GM12878 (cell line): ENCODE measurements at regions not wholly inside any gene's neighbourhood (a gene's known extent, or its start where the extent isn't known, plus 50 kb on each side); places are given as distances from the start of the nearest gene placed in this dataset.

Experiments used
- ATAC-seq: fragments of 200-7000 bp; cut with Tn5 transposase; 3 replicates; pipeline ENCODE4 v1.9.1; 2020; ENCODE audit warnings: mild to moderate bottlenecking, moderate library complexity
- BruUV-seq: library from RNA; stranded (reverse); fragments of 400-500 nt; replicated peaks from 2 replicates; lab custom pipeline; 2021; lab: Mats Ljungman, UMichigan
- CTCF ChIA-PET: fragments of 300-600 bp; sonication (Branson Sonifier 250); formaldehyde crosslinking; extraction: SDS; loops from one replicate; lab custom pipeline; 2021; ENCODE audit warnings: inconsistent platforms; lab: Yijun Ruan, JAX
- POLR2A ChIA-PET: fragments of 350-600 bp; formaldehyde crosslinking; extraction: SDS; loops from one replicate; lab custom pipeline; 2021; ENCODE audit warnings: inconsistent platforms; lab: Charles Lee
- RAD21 ChIA-PET: fragments of 300-600 bp; sonication (Branson Sonifier 250); formaldehyde crosslinking; loops from one replicate; lab custom pipeline; 2023; ENCODE audit warnings: antibody characterized with exemption; ENCODE audit not compliant: unreplicated experiment; lab: Charles Lee
- SMC1A ChIA-PET: fragments of 300-600 bp; sonication (Branson Sonifier 250); formaldehyde crosslinking; loops from one replicate; lab custom pipeline; 2023; ENCODE audit not compliant: unreplicated experiment, uncharacterized antibody; lab: Charles Lee
- DNase-seq: peaks from one replicate; pipeline ENCODE4 v3.0.0-alpha.2; 2011; ENCODE audit warnings: low read depth, low spot score
- FAIRE-seq: peaks from 3 replicates; lab custom pipeline; 2011; peaks lifted over from hg19 to GRCh38; lab: Jason Lieb, UNC
- H2AFZ ChIP-seq: 2 replicates; pipeline ENCODE4 v1.6.0; 2011; ENCODE audit warnings: low read depth, low read length, control low read depth; ENCODE audit not compliant: control insufficient read depth
- H3K27ac ChIP-seq: 2 replicates; pipeline ENCODE4 v1.5.1; 2011; ENCODE audit warnings: control low read depth; ENCODE audit not compliant: control insufficient read depth, insufficient read depth
- H3K27me3 ChIP-seq, 2 experiments: replicated peaks in 1 of 2; 2 replicates each; pipeline versions ENCODE4 v1.6.0 to v1.6.1; 2011; ENCODE audit warnings: low read length in 1 of 2; ENCODE audit not compliant: control insufficient read depth in 2 of 2, insufficient read depth in 2 of 2
- H3K36me3 ChIP-seq, 2 experiments: 2 replicates each; pipeline ENCODE4 v1.5.1; 2011; ENCODE audit warnings: low read length in 1 of 2; ENCODE audit not compliant: control insufficient read depth in 2 of 2, insufficient read depth in 2 of 2
- H3K4me1 ChIP-seq: 2 replicates; pipeline ENCODE4 v1.6.1; 2011; ENCODE audit warnings: mild to moderate bottlenecking, low read length, moderate library complexity, mixed read lengths; ENCODE audit not compliant: control insufficient read depth, insufficient read depth
- H3K4me2 ChIP-seq: 2 replicates; pipeline ENCODE4 v1.6.0; 2011; ENCODE audit warnings: control low read depth; ENCODE audit not compliant: control insufficient read depth, insufficient read depth
- H3K4me3 ChIP-seq: fragments of 200-600 bp; sonication (generic); 2 replicates; pipeline ENCODE4 v1.5.1; 2016
- H3K79me2 ChIP-seq: 2 replicates; pipeline ENCODE4 v1.6.0; 2011; ENCODE audit warnings: low read length; ENCODE audit not compliant: control insufficient read depth, insufficient read depth
- H3K9ac ChIP-seq: 2 replicates; pipeline ENCODE4 v1.8.0; 2011; ENCODE audit warnings: low read length, control low read depth, mixed read lengths; ENCODE audit not compliant: control insufficient read depth, insufficient read depth
- H3K9me3 ChIP-seq: replicated peaks from 3 replicates; pipeline ENCODE4 v1.5.1; 2011; ENCODE audit warnings: mild to moderate bottlenecking, low read length; ENCODE audit not compliant: control insufficient read depth, insufficient read depth
- H4K20me1 ChIP-seq: 2 replicates; pipeline ENCODE4 v1.6.0; 2011; ENCODE audit not compliant: control insufficient read depth, insufficient read depth
- ATF7 ChIP-seq: fragments of 450-650 bp; IDR thresholded peaks from 2 replicates; pipeline ENCODE4 v1.6.1; 2016; ENCODE audit warnings: low read depth, mild to moderate bottlenecking
- HCFC1 ChIP-seq: fragments of 150-350 bp; IDR thresholded peaks from 2 replicates; pipeline ENCODE4 v1.6.1; 2014; ENCODE audit warnings: low read length
- IKZF2 ChIP-seq, 2 experiments: fragments of 450-650 bp; IDR thresholded peaks; 2 replicates each; pipeline ENCODE4 v1.6.1; 2017; ENCODE audit warnings: mild to moderate bottlenecking in 2 of 2, moderate library complexity in 2 of 2
- MEF2A ChIP-seq: IDR thresholded peaks from 2 replicates; pipeline ENCODE4 v1.6.1; 2011; ENCODE audit warnings: low read depth, mild to moderate bottlenecking, low read length, moderate library complexity; ENCODE audit not compliant: insufficient read depth
- MLLT1 ChIP-seq: fragments of 450-650 bp; IDR thresholded peaks from 2 replicates; pipeline ENCODE4 v1.6.1; 2016; ENCODE audit warnings: mild to moderate bottlenecking
- NR2F1 ChIP-seq: fragments of 450-650 bp; conservative IDR thresholded peaks from 2 replicates; pipeline ENCODE4 v1.6.1; 2017; ENCODE audit warnings: mild to moderate bottlenecking
- RAD21 ChIP-seq: IDR thresholded peaks from 2 replicates; pipeline ENCODE4 v1.6.1; 2011; ENCODE audit warnings: mild to moderate bottlenecking, low read depth, low read length, moderate library complexity; ENCODE audit not compliant: insufficient read depth
- RUNX3 ChIP-seq: IDR thresholded peaks from 2 replicates; pipeline ENCODE4 v1.6.1; 2012; ENCODE audit warnings: low read length, inconsistent platforms
- SIX5 ChIP-seq: IDR thresholded peaks from 2 replicates; pipeline ENCODE4 v1.6.1; 2011; ENCODE audit warnings: mild to moderate bottlenecking, low read depth, low read length, moderate library complexity; ENCODE audit not compliant: severe bottlenecking
- SMAD5 ChIP-seq: IDR thresholded peaks from 2 replicates; pipeline ENCODE4 v1.6.1; 2016; ENCODE audit warnings: antibody characterized with exemption, low read depth
- SUPT20H ChIP-seq: IDR thresholded peaks from 2 replicates; pipeline ENCODE4 v1.6.1; 2011; ENCODE audit warnings: low read depth, mild to moderate bottlenecking, low read length, moderate library complexity, borderline replicate concordance; ENCODE audit not compliant: control insufficient read depth
- WGBS: methylation state at CpG from one replicate; pipeline ENCODE4 v1.1.6; 2016; ENCODE audit warnings: low lambda C conversion rate; ENCODE audit not compliant: insufficient replicate concordance, insufficient coverage; ENCODE audit errors: missing lambda C conversion rate; 5-methylcytosine and 5-hydroxymethylcytosine counted together
- in situ Hi-C: fragments of 300-500 bp; cut with MboI; formaldehyde crosslinking; loops from 9 replicates; pipeline ENCODE4 v1.14.3; 2018; ENCODE audit warnings: mixed read lengths
- intact Hi-C: fragments of 100-400 bp; cut with micrococcal nuclease; formaldehyde crosslinking; loops from one replicate; pipeline ENCODE4 v1.14.2; 2022; ENCODE audit not compliant: unreplicated experiment

DNA sequence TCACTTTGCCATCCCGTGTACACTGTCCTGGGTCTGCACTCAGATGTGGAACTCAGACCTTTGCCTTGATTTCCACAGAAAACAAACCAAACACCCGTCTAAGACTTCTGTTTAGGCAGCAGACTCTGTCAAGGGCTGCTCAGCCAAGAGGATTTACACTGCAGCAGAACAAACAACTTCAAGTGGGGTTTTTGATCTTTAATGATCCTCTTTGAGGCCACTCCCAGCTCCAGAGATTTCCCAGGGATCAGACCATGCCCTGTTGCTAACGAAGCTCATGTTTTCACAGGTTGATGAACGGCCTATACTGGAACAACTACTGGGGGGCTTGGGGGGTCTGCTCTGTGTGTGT, 52.5 kb upstream of the LGALSL start (continued):
- TF ChIP-seq HCFC1 (no peak), ATF7 (no peak), MLLT1 (no peak)

DNA sequence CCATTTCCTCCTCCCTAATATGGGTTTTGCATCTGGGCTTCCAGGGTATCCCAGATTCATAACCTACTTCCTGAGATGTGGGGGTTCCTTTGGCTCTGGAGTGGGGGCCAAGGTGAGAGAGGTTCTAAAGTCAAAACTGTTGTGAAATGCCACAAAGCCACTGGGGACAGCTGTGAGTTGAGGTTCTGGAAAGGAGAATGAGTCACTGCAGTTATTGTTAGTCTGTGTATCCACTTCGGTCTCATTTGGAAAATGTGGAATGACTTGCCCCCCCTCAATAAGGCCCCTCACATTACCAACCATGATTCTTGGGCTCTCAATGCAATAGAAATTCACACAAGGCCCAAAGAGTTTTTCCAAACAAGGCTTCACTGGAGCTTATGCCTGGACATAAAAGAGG, 51.1 kb upstream of the LGALSL start:
- POLR2A ChIA-PET = no interaction called here

More for the DNA sequence above, 51.1 kb upstream of the LGALSL start:
- no peaks in the 10 kb centered on the region for H3K27me3 ChIP-seq
- H3K36me3 ChIP-seq = no peaks in the 10 kb centered on the region
- no peak overlapping the region for H2AFZ ChIP-seq
- RAD21 ChIA-PET = interaction anchor here (1.0 to 1.2 kb wide), 2 partner anchors 77 to 85 kb away, joined by 3 read pairs; no protein-coding TSS in a partner anchor
- no peak overlapping the region for H3K9ac ChIP-seq
- no peaks in the 10 kb centered on the region; the same call in 2 of the 3 replicates for H3K9me3 ChIP-seq
- intact Hi-C loops (no loop called here), in situ Hi-C loops (no loop called here)
- FAIRE-seq (no peak), ATAC-seq (no peak)
- WGBS = 40% methylated on average over 1 of the region's 1 CpG
- H3K4me3 ChIP-seq = no peak overlapping the region
- H4K20me1 ChIP-seq = no peaks in the 10 kb centered on the region
- no TSS peak for BruUV-seq
- CTCF ChIA-PET = interaction anchor here (0.5 to 2.0 kb wide), 4 partner anchors 27 to 88 kb away, joined by 3 to 11 read pairs (median 3); no protein-coding TSS in a partner anchor
- SMC1A ChIA-PET = interaction anchor here (0.9 kb wide), 1 partner anchor 71 kb away, joined by 3 read pairs; no protein-coding TSS in a partner anchor
- H3K4me1 ChIP-seq = peaks cover 9% of the 10 kb centered on the region; the same call in 1 of the 2 replicates
- no peak overlapping the region for H3K27ac ChIP-seq
- no peaks in the 10 kb centered on the region for H3K79me2 ChIP-seq
- TF ChIP-seq SIX5 = no peak
- 0 out of 2 replicates have a peak, but pooled peaks have one; percentile 7 for TF ChIP-seq MEF2A
- TF ChIP-seq IKZF2 (IDR thresholded peaks at IDR 0.05) = 0 out of 4 replicates have a peak, but pooled peaks of 1 of the 2 experiments have one; percentile 15
- TF ChIP-seq SUPT20H = no peak
- TF ChIP-seq RAD21 = no peak
- TF ChIP-seq RUNX3 = peak; percentile 40
- no peak for TF ChIP-seq NR2F1
- no peak for TF ChIP-seq SMAD5
- TF ChIP-seq, all 136 proteins: peak for 3
- H3K4me2 ChIP-seq = no peak overlapping the region
- no peak for DNase-seq
